Vagina (tissue), 2 donors: ENCODE measurements at regions not wholly inside any gene's neighbourhood (a gene's known extent, or its start where the extent isn't known, plus 50 kb on each side); places are given as distances from the start of the nearest gene placed in this dataset.

ENCODE experiments used
- CTCF ChIP-seq, 3 experiments: fragments of 450-650 bp in 2 of 3; fragments of 200-600 bp in 1 of 3; sonication (generic) in 1 of 3; IDR thresholded peaks; one replicate each; pipeline ENCODE4 v1.5.1; 2017 to 2019; ENCODE audit warnings: antibody characterized with exemption in 3 of 3, mild to moderate bottlenecking in 2 of 3, moderate library complexity in 2 of 3
- POLR2A ChIP-seq, 2 donors: fragments of 450-650 bp; IDR thresholded peaks; one replicate each; pipeline ENCODE4 v1.6.1; 2017; ENCODE audit warnings: antibody characterized with exemption in 2 of 2, mild to moderate bottlenecking in 2 of 2, moderate library complexity in 2 of 2
- POLR2AphosphoS5 ChIP-seq, 2 donors: sonication (generic); formaldehyde crosslinking; IDR thresholded peaks; one replicate each; pipeline ENCODE4 v1.9.0; 2017; ENCODE audit warnings: antibody characterized with exemption in 2 of 2, mild to moderate bottlenecking in 2 of 2, low read depth in 1 of 2; ENCODE audit not compliant: insufficient read depth in 1 of 2

- TF ChIP-seq CTCF (IDR thresholded peaks at IDR 0.05) (no peak), POLR2A (IDR thresholded peaks at IDR 0.05) (no peak), POLR2AphosphoS5 (IDR thresholded peaks at IDR 0.05; ENCODE audit: insufficient read depth in 1 of 2, low read depth in 1 of 2) (no peak)
Observed at GRCh38 chr2:138440759-138441158, 60.8 kb upstream of the SPOPL start.
